GM12878 (cell line): ENCODE measurements at regions not wholly inside any gene's neighbourhood (a gene's known extent, or its start where the extent isn't known, plus 50 kb on each side); places are given as distances from the start of the nearest gene placed in this dataset.

Experiments used
- ATAC-seq: fragments of 200-7000 bp; cut with Tn5 transposase; 3 replicates; pipeline ENCODE4 v1.9.1; 2020; ENCODE audit warnings: mild to moderate bottlenecking, moderate library complexity
- BruUV-seq: library from RNA; stranded (reverse); fragments of 400-500 nt; replicated peaks from 2 replicates; lab custom pipeline; 2021; lab: Mats Ljungman, UMichigan
- CTCF ChIA-PET: fragments of 300-600 bp; sonication (Branson Sonifier 250); formaldehyde crosslinking; extraction: SDS; loops from one replicate; lab custom pipeline; 2021; ENCODE audit warnings: inconsistent platforms; lab: Yijun Ruan, JAX
- POLR2A ChIA-PET: fragments of 350-600 bp; formaldehyde crosslinking; extraction: SDS; loops from one replicate; lab custom pipeline; 2021; ENCODE audit warnings: inconsistent platforms; lab: Charles Lee
- RAD21 ChIA-PET: fragments of 300-600 bp; sonication (Branson Sonifier 250); formaldehyde crosslinking; loops from one replicate; lab custom pipeline; 2023; ENCODE audit warnings: antibody characterized with exemption; ENCODE audit not compliant: unreplicated experiment; lab: Charles Lee
- SMC1A ChIA-PET: fragments of 300-600 bp; sonication (Branson Sonifier 250); formaldehyde crosslinking; loops from one replicate; lab custom pipeline; 2023; ENCODE audit not compliant: unreplicated experiment, uncharacterized antibody; lab: Charles Lee
- DNase-seq: peaks from one replicate; pipeline ENCODE4 v3.0.0-alpha.2; 2011; ENCODE audit warnings: low read depth, low spot score
- FAIRE-seq: peaks from 3 replicates; lab custom pipeline; 2011; peaks lifted over from hg19 to GRCh38; lab: Jason Lieb, UNC
- H2AFZ ChIP-seq: 2 replicates; pipeline ENCODE4 v1.6.0; 2011; ENCODE audit warnings: low read depth, low read length, control low read depth; ENCODE audit not compliant: control insufficient read depth
- H3K27ac ChIP-seq: 2 replicates; pipeline ENCODE4 v1.5.1; 2011; ENCODE audit warnings: control low read depth; ENCODE audit not compliant: control insufficient read depth, insufficient read depth
- H3K27me3 ChIP-seq, 2 experiments: replicated peaks in 1 of 2; 2 replicates each; pipeline versions ENCODE4 v1.6.0 to v1.6.1; 2011; ENCODE audit warnings: low read length in 1 of 2; ENCODE audit not compliant: control insufficient read depth in 2 of 2, insufficient read depth in 2 of 2
- H3K36me3 ChIP-seq, 2 experiments: 2 replicates each; pipeline ENCODE4 v1.5.1; 2011; ENCODE audit warnings: low read length in 1 of 2; ENCODE audit not compliant: control insufficient read depth in 2 of 2, insufficient read depth in 2 of 2
- H3K4me1 ChIP-seq: 2 replicates; pipeline ENCODE4 v1.6.1; 2011; ENCODE audit warnings: mild to moderate bottlenecking, low read length, moderate library complexity, mixed read lengths; ENCODE audit not compliant: control insufficient read depth, insufficient read depth
- H3K4me2 ChIP-seq: 2 replicates; pipeline ENCODE4 v1.6.0; 2011; ENCODE audit warnings: control low read depth; ENCODE audit not compliant: control insufficient read depth, insufficient read depth
- H3K4me3 ChIP-seq: fragments of 200-600 bp; sonication (generic); 2 replicates; pipeline ENCODE4 v1.5.1; 2016
- H3K79me2 ChIP-seq: 2 replicates; pipeline ENCODE4 v1.6.0; 2011; ENCODE audit warnings: low read length; ENCODE audit not compliant: control insufficient read depth, insufficient read depth
- H3K9ac ChIP-seq: 2 replicates; pipeline ENCODE4 v1.8.0; 2011; ENCODE audit warnings: low read length, control low read depth, mixed read lengths; ENCODE audit not compliant: control insufficient read depth, insufficient read depth
- H3K9me3 ChIP-seq: replicated peaks from 3 replicates; pipeline ENCODE4 v1.5.1; 2011; ENCODE audit warnings: mild to moderate bottlenecking, low read length; ENCODE audit not compliant: control insufficient read depth, insufficient read depth
- H4K20me1 ChIP-seq: 2 replicates; pipeline ENCODE4 v1.6.0; 2011; ENCODE audit not compliant: control insufficient read depth, insufficient read depth
- JUND ChIP-seq: IDR thresholded peaks from 2 replicates; pipeline ENCODE4 v1.6.1; 2012; ENCODE audit warnings: low read depth, mild to moderate bottlenecking, low read length, improper control_type of control experiment, moderate library complexity
- MEF2A ChIP-seq: IDR thresholded peaks from 2 replicates; pipeline ENCODE4 v1.6.1; 2011; ENCODE audit warnings: low read depth, mild to moderate bottlenecking, low read length, moderate library complexity; ENCODE audit not compliant: insufficient read depth
- SMC3 ChIP-seq: IDR thresholded peaks from 2 replicates; pipeline ENCODE4 v1.6.1; 2011; ENCODE audit warnings: low read length, improper control_type of control experiment, borderline replicate concordance
- TARDBP ChIP-seq: IDR thresholded peaks from 2 replicates; pipeline ENCODE4 v1.6.1; 2016; ENCODE audit warnings: borderline replicate concordance
- WRNIP1 ChIP-seq: IDR thresholded peaks from 2 replicates; pipeline ENCODE4 v1.6.1; 2011; ENCODE audit warnings: low read depth, low read length, improper control_type of control experiment, borderline replicate concordance
- ZNF217 ChIP-seq: fragments of 450-650 bp; IDR thresholded peaks from 2 replicates; pipeline ENCODE4 v1.6.1; 2017; ENCODE audit warnings: antibody characterized with exemption, mild to moderate bottlenecking
- ZNF384 ChIP-seq: IDR thresholded peaks from 2 replicates; pipeline ENCODE4 v1.6.1; 2012; ENCODE audit warnings: low read depth, mild to moderate bottlenecking, low read length, improper control_type of control experiment, borderline replicate concordance
- WGBS: methylation state at CpG from one replicate; pipeline ENCODE4 v1.1.6; 2016; ENCODE audit warnings: low lambda C conversion rate; ENCODE audit not compliant: insufficient replicate concordance, insufficient coverage; ENCODE audit errors: missing lambda C conversion rate; 5-methylcytosine and 5-hydroxymethylcytosine counted together
- in situ Hi-C: fragments of 300-500 bp; cut with MboI; formaldehyde crosslinking; loops from 9 replicates; pipeline ENCODE4 v1.14.3; 2018; ENCODE audit warnings: mixed read lengths
- intact Hi-C: fragments of 100-400 bp; cut with micrococcal nuclease; formaldehyde crosslinking; loops from one replicate; pipeline ENCODE4 v1.14.2; 2022; ENCODE audit not compliant: unreplicated experiment
- TF ChIP-seq, protein P1 (sequence below): IDR thresholded peaks from 2 replicates; pipeline ENCODE4 v1.6.1; 2012; ENCODE audit warnings: low read depth, low read length, improper control_type of control experiment
- TF ChIP-seq, protein P2 (sequence below): IDR thresholded peaks from 2 replicates; pipeline ENCODE4 v1.6.1; 2012; ENCODE audit warnings: mild to moderate bottlenecking, low read depth, low read length

DNA sequence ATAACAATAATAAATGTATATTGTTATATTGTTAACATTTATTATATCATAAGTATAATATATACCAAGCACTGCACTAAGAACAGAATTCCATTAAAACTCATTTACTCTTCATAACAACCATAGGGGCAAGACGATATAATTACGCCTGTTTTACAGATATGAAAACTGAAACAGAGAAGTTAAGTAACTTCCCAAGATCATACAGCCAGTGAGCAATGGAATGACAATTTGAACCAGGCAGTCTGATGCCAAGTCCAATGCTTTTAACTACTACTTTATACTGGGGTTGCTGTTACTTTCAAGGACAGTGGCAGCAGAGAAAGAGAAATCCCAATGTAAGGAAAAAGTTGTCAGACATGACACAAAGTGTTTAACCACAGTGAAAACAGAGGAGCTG, 338.8 kb upstream of the ID2 start:
- RAD21 ChIA-PET = no interaction called here
- WGBS = 82% methylated on average over 2 of the region's 2 CpGs
- CTCF ChIA-PET = no interaction called here
- intact Hi-C loops (no loop called here), in situ Hi-C loops (no loop called here)
- no peak overlapping the region for H2AFZ ChIP-seq
- H3K4me2 ChIP-seq = no peak overlapping the region
- no peak overlapping the region for H3K9ac ChIP-seq
- H3K4me3 ChIP-seq = no peak overlapping the region
- ATAC-seq (no peak), DNase-seq (no peak), FAIRE-seq (no peak)
- SMC1A ChIA-PET = interaction anchor here (1.2 to 1.3 kb wide), 3 partner anchors 16 to 36 kb away, joined by 3 to 5 read pairs (median 3); no protein-coding TSS in a partner anchor
- BruUV-seq = no TSS peak
- peaks cover 8% of the 10 kb centered on the region; the same call in 2 of the 3 replicates for H3K9me3 ChIP-seq
- POLR2A ChIA-PET = no interaction called here
- no peaks in the 10 kb centered on the region for H3K27me3 ChIP-seq
- H3K79me2 ChIP-seq = no peaks in the 10 kb centered on the region
- H4K20me1 ChIP-seq = no peaks in the 10 kb centered on the region
- TF ChIP-seq SMC3 (no peak), MEF2A (no peak), JUND (no peak), ZNF384 (no peak), WRNIP1 (no peak), TARDBP (no peak), ZNF217 (no peak)
- TF ChIP-seq, protein P1, sequence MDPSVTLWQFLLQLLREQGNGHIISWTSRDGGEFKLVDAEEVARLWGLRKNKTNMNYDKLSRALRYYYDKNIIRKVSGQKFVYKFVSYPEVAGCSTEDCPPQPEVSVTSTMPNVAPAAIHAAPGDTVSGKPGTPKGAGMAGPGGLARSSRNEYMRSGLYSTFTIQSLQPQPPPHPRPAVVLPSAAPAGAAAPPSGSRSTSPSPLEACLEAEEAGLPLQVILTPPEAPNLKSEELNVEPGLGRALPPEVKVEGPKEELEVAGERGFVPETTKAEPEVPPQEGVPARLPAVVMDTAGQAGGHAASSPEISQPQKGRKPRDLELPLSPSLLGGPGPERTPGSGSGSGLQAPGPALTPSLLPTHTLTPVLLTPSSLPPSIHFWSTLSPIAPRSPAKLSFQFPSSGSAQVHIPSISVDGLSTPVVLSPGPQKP = no peak
- TF ChIP-seq, protein P2, sequence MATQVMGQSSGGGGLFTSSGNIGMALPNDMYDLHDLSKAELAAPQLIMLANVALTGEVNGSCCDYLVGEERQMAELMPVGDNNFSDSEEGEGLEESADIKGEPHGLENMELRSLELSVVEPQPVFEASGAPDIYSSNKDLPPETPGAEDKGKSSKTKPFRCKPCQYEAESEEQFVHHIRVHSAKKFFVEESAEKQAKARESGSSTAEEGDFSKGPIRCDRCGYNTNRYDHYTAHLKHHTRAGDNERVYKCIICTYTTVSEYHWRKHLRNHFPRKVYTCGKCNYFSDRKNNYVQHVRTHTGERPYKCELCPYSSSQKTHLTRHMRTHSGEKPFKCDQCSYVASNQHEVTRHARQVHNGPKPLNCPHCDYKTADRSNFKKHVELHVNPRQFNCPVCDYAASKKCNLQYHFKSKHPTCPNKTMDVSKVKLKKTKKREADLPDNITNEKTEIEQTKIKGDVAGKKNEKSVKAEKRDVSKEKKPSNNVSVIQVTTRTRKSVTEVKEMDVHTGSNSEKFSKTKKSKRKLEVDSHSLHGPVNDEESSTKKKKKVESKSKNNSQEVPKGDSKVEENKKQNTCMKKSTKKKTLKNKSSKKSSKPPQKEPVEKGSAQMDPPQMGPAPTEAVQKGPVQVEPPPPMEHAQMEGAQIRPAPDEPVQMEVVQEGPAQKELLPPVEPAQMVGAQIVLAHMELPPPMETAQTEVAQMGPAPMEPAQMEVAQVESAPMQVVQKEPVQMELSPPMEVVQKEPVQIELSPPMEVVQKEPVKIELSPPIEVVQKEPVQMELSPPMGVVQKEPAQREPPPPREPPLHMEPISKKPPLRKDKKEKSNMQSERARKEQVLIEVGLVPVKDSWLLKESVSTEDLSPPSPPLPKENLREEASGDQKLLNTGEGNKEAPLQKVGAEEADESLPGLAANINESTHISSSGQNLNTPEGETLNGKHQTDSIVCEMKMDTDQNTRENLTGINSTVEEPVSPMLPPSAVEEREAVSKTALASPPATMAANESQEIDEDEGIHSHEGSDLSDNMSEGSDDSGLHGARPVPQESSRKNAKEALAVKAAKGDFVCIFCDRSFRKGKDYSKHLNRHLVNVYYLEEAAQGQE = no peak
- H3K36me3 ChIP-seq = no peaks in the 10 kb centered on the region
- peaks cover 7% of the 10 kb centered on the region for H3K4me1 ChIP-seq
- H3K27ac ChIP-seq = no peak overlapping the region
